HepG2 (cell line): ENCODE measurements at regions not wholly inside any gene's neighbourhood (a gene's known extent, or its start where the extent isn't known, plus 50 kb on each side); places are given as distances from the start of the nearest gene placed in this dataset.

Source experiments
- HNRNPLL ChIP-seq: fragments of 200-400 bp; formaldehyde crosslinking; IDR thresholded peaks from 2 replicates; pipeline ENCODE4 v1.6.1; 2017; ENCODE audit warnings: mild to moderate bottlenecking, low read depth, low read length; ENCODE audit not compliant: poor library complexity, severe bottlenecking
- POLR2AphosphoS5 ChIP-seq: IDR thresholded peaks from 2 replicates; pipeline ENCODE4 v1.6.1; 2012; ENCODE audit warnings: low read depth, low read length
- SOX13 ChIP-seq, 3 experiments: fragments of 450-650 bp in 1 of 3; sonication (generic) in 1 of 3; formaldehyde crosslinking in 1 of 3; IDR thresholded peaks in 2 of 3; conservative IDR thresholded peaks in 1 of 3; 2 replicates each; pipeline versions ENCODE4 v1.5.0 to v1.6.1; 2016 to 2020; ENCODE audit warnings: antibody characterized with exemption in 1 of 3, mild to moderate bottlenecking in 1 of 3, missing compliant biosample characterization in 1 of 3, missing genetic modification reagents in 1 of 3, moderate library complexity in 1 of 3
- ZNF772 ChIP-seq: sonication (generic); formaldehyde crosslinking; IDR thresholded peaks from 2 replicates; pipeline ENCODE4 v1.5.0; 2020; ENCODE audit warnings: mild to moderate bottlenecking, missing genetic modification reagents
- TF ChIP-seq, protein P1 (sequence below): sonication (generic); formaldehyde crosslinking; IDR thresholded peaks from 2 replicates; pipeline ENCODE4 v1.5.0; 2020; ENCODE audit warnings: mild to moderate bottlenecking, missing genetic modification reagents, moderate library complexity
- TF ChIP-seq, protein P2 (sequence below): sonication (generic); formaldehyde crosslinking; conservative IDR thresholded peaks from 2 replicates; pipeline ENCODE4 v1.8.0; 2022; ENCODE audit warnings: low read depth, missing genetic modification reagents

DNA sequence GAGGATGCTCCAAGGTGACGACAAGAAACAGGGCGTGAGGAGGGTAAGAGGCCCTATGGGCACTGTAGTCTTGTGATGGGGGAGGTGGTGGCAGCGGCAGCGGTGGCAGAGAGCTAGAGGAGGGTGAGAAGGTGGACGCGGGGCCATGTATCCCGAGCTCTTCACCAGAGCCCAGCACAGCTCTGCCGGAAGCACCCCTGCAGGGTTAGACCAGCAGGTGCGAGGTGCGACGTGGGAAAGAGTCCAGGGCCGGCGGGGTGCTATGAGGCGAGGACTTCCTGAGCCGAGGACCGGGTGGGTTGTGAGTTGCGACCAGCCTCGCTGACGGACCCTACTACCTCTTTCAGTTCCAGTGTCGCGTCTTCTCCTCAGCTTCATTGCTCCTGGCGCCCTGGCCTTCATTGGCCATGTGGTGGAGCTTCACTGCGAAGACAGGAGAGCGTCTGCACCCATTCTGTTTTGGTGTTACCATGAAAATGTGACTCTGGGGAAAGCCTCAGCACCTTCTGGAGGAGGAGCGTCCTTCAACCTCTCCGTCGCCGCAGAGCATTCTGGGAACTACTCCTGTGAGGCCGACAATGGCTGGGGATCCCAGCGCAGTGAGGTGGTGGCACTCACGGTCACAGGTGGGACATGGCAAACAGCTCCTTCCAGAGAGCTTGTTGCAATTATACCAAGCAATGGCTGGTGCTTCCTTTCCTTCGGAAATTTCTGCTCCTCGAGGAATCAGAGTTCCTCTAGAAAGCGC is 67.9 kb upstream of the KIRREL1 start:
- TF ChIP-seq SOX13 (IDR thresholded peaks at IDR 0.05) = no peak
- no peak for TF ChIP-seq SOX13 (CRISPR knock-in tag; conservative IDR thresholded peaks at IDR 0.05 in 1 of 2, IDR thresholded peaks at IDR 0.05 in 1 of 2)
- TF ChIP-seq, protein P1, sequence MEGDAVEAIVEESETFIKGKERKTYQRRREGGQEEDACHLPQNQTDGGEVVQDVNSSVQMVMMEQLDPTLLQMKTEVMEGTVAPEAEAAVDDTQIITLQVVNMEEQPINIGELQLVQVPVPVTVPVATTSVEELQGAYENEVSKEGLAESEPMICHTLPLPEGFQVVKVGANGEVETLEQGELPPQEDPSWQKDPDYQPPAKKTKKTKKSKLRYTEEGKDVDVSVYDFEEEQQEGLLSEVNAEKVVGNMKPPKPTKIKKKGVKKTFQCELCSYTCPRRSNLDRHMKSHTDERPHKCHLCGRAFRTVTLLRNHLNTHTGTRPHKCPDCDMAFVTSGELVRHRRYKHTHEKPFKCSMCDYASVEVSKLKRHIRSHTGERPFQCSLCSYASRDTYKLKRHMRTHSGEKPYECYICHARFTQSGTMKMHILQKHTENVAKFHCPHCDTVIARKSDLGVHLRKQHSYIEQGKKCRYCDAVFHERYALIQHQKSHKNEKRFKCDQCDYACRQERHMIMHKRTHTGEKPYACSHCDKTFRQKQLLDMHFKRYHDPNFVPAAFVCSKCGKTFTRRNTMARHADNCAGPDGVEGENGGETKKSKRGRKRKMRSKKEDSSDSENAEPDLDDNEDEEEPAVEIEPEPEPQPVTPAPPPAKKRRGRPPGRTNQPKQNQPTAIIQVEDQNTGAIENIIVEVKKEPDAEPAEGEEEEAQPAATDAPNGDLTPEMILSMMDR = no peak
- TF ChIP-seq, protein P2, sequence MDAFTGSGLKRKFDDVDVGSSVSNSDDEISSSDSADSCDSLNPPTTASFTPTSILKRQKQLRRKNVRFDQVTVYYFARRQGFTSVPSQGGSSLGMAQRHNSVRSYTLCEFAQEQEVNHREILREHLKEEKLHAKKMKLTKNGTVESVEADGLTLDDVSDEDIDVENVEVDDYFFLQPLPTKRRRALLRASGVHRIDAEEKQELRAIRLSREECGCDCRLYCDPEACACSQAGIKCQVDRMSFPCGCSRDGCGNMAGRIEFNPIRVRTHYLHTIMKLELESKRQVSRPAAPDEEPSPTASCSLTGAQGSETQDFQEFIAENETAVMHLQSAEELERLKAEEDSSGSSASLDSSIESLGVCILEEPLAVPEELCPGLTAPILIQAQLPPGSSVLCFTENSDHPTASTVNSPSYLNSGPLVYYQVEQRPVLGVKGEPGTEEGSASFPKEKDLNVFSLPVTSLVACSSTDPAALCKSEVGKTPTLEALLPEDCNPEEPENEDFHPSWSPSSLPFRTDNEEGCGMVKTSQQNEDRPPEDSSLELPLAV (CRISPR knock-in tag) = no peak
- TF ChIP-seq POLR2AphosphoS5 = no peak
- TF ChIP-seq HNRNPLL = no peak
- TF ChIP-seq ZNF772 = no peak
